ENCODE measurements at regions not wholly inside any gene's neighbourhood (a gene's known extent, or its start where the extent isn't known, plus 50 kb on each side); places are given as distances from the start of the nearest gene placed in this dataset.

DNA sequence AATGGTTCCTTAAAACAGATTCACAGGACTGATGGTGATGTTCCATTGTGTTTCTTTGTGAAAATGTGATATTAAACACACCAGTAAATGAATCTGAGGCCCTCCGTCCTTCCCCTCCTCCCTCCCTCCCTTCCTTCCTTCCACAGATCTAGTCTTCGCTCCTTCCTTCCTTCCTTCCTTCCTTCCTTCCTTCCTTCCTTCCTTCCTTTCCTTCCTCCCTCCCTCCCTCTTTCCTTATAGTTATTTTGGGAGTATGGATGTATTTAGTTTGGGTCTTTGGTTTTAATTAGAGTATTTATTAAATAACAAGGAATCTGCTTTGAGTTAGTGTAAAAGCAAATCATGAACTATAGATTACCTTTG, 410.8 kb downstream of the PCNX1 start:
- Mint-ChIP-seq H3K9me3 (no peaks in the 10 kb centered on the region), H3K4me1 (peaks cover 28% of the 10 kb centered on the region), H3K27me3 (no peaks in the 10 kb centered on the region), H3K36me3 (no peaks in the 10 kb centered on the region), H3K27ac (no peak overlapping the region), H3K4me3 (no peak overlapping the region)

DNA sequence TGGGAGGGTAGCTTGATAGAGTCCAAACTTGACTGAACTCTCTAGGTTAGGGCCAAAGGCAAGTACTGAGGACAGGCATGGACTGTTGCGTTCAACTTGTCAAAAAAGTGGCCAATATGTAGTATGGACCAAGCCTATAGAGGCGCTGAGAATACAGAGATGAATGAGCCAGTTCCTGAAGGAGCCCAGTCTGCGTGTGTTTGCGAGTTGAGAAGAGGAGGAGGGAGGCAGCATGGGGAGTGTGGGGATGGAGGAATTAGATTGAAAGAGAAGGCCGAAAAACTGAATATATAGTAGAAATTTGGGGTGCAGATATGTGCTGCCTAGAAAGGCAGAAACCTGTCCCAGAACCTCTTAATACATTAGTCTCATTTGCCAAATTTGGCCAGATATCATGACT, 412.4 kb downstream of the PCNX1 start:
- Mint-ChIP-seq H3K27ac (peak overlapping the region; percentile 95), H3K9me3 (no peaks in the 10 kb centered on the region), H3K36me3 (no peaks in the 10 kb centered on the region), H3K4me3 (peak overlapping the region; percentile 90), H3K4me1 (peaks cover 44% of the 10 kb centered on the region), H3K27me3 (no peaks in the 10 kb centered on the region)

DNA sequence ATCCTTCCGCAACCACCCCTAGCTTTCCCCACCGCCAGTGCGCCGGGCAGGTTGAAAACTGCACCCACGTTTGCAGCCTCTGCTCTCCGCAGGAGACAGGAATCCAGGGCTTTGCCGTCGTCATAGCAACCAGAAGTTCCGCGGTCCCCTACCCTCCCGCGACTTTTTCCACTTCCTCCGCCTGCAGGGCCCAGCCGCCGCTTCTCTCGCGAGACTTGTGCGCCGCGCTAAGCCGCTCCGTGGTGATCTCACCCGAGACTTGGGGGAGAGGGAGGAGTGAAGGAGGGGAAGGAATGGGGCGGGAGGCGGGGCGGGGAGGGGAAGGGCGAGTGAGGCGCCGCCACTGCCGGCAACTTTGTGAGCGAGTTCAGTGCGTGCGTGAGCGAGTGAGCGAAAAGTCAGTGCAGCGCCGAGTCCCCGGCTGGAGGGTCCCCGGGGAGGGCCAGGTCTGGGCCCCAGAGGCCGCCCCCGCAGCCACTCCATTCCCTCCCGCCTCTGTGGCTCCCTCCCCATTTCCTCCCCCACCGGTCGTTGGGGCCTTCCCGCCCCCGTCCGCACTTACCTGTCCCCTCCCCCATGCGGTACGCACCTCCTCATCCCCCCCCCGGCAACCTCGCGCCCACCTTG, 413.0 kb downstream of the PCNX1 start, which contains the start of gene SIPA1L1:
Gene SIPA1L1, plus strand, starts transcription at position 370 of the 627 bp plus-strand sequence.
- no peaks in the 10 kb centered on the region for H3K36me3 Mint-ChIP-seq
- peak within 1 kb of the TSS; percentile 95 for H3K27ac Mint-ChIP-seq
- H3K4me1 Mint-ChIP-seq = peaks cover 50% of the 10 kb centered on the region
- H3K9me3 Mint-ChIP-seq = no peaks in the 10 kb centered on the region
- H3K27me3 Mint-ChIP-seq = no peaks in the 10 kb centered on the region
- H3K4me3 Mint-ChIP-seq = peak within 1 kb of the TSS; percentile 90

DNA sequence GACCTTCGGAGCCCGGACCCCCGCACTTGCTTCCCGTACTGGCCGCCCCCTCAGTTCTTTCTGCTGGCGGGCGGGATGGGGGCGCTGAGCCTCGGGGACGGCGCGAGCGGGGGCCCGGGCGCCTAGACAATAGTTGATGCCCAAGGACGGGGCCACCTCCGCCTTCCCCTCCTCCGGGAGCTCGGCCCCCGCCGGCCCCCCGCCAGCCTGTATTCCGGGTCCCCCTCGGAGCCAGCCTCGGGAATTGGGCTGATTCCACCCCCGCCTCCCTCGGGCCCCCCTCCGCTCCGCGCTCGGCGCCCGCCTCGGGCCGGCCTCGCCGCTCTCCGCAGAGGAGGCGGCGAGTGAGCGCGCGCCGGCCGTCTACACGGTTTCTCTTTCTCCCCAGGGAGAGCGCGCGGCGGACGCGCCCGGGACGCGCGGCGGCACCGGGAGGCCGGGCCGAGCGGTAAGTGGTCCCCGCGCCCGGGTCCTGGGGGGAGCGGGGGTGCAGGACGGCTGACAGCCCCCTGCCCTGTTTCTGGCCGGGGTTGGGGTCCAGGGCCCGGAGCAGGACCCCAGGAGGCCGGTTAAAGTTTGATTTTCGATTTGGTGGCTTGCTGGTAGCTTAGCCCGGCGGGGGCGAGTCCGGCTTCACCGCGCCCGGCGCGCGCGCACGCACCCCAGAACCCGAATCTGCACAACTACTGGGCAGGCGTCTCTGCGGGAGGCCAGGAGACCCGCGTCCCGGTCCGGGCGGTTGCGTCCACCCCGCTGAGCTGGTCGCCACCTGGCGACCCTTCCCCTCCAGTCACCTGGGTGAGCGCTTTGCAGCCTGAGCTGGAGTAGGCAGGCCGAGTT, 413.7 kb downstream of the PCNX1 start:
- Mint-ChIP-seq H3K27ac (peak overlapping the region; percentile 91), H3K9me3 (no peaks in the 10 kb centered on the region), H3K36me3 (no peaks in the 10 kb centered on the region), H3K27me3 (no peaks in the 10 kb centered on the region), H3K4me1 (peaks cover 57% of the 10 kb centered on the region), H3K4me3 (peak overlapping the region; percentile 90)

DNA sequence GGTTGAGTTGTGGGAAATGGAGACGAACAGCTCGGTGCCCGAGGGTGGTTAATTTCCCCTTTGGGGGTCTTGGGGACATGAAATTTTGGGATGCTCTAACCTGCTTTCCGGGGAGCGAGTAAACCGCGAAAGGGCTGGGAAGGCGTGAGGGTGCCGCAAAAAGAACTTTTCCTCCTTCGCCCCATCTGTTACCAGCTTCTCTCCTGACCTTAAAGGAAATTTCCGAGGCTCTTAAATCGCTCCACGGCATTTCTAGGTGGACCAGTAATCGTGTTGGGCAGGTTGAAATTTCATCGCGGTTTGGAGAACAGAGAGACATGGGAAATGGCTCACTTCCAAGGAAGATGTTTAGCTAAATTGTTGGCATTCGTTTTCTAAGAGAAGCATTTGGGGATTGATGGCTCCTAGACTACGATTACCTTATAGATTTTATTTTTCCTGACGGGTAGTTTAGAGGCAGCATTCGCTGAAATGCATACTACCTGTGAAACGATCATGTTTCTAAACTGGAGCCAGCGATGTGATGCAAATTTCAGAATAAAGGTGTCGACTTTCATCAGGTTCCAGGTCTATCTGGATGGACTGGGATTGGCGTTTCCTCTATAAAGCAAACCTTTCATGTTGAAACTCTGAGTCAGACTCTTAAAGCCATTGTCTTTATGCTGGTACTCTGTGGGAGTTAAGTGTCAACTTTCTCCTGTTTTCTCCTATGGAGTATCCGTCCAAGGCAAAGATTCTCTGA, 414.5 kb downstream of the PCNX1 start:
- no peaks in the 10 kb centered on the region for H3K9me3 Mint-ChIP-seq
- H3K4me3 Mint-ChIP-seq = peak overlapping the region; percentile 90
- peak overlapping the region; percentile 91 for H3K27ac Mint-ChIP-seq
- peaks cover 61% of the 10 kb centered on the region for H3K4me1 Mint-ChIP-seq
- H3K36me3 Mint-ChIP-seq = no peaks in the 10 kb centered on the region
- no peaks in the 10 kb centered on the region for H3K27me3 Mint-ChIP-seq

DNA sequence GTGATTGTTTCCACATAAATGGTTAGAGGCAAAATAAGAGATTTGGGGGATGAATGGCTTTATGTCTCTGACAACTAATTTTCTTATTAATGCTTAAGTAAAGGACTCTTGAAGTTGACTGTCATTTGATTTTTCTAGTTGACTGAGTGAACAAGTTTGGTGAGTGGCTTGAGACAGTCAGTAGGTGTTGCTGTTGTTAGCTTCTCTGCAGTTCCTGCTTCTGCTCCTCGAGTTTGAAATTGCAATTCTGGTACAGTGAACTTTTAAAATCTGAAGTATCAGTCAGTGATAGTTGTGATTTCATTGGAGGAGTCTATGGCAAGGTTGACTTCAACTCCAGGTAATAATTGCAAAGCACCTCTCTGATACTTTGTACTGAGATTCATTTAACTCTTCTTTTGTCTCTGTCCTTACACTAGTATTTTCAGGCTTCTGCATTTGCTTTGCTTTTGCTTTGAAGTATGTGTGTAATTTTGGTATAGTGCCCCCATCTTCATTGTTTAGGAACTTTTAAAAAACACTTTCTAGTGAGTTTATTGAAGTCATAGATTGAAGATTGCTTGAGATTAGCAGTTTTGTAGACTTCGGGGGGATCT, 415.5 kb downstream of the PCNX1 start:
- Mint-ChIP-seq H3K9me3 (no peaks in the 10 kb centered on the region), H3K4me1 (peaks cover 65% of the 10 kb centered on the region), H3K36me3 (no peaks in the 10 kb centered on the region), H3K27me3 (no peaks in the 10 kb centered on the region), H3K4me3 (peak overlapping the region; percentile 90), H3K27ac (no peak overlapping the region)

DNA sequence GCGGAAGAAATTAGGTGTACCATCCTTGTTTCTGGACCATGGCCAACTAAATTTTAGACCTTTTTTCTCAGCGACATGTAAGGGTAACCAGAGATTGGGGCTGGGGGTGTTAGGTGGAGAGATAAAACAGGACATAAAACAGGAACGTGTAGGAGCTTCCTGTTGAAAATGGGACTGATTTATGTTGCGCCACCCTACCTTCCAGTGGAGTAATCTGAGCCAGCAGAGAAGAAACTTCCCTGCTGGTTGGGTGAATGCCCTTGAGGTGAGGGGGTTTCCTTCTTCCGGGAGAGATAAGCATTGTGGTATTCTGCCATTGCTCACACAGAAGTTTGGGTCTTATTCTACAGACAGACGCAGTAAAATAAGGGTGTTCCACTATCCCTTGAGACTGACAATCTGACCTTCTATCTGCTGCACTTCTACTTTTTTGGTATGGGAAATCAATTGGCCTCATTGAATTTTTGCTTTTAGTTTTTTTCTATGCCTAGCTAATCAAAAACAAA, 417.6 kb downstream of the PCNX1 start:
- Mint-ChIP-seq H3K4me3 (peak overlapping the region; percentile 47), H3K9me3 (no peaks in the 10 kb centered on the region), H3K36me3 (peaks cover 4% of the 10 kb centered on the region), H3K27ac (peak overlapping the region; percentile 48), H3K27me3 (no peaks in the 10 kb centered on the region), H3K4me1 (peaks cover 76% of the 10 kb centered on the region)

DNA sequence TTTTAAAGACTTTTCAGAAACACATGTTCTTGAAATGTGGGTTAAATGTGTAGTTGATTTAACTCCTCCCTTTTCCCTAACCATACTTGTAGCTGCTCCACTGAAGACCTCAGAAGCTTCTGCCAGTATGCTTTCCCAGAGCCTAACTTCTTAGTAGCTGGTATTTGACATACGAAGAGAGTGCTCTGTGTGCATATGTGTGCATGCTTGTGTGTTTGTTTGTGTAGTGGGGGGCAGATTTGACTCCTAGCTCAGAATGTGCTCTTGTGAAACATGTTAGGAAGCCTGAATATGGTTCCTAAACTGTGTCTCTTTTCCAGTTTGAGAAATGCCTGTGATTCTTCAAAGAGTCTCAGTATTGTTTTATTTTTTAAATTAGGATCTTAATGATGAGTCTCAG, 420.4 kb downstream of the PCNX1 start:
- Mint-ChIP-seq H3K9me3 (no peaks in the 10 kb centered on the region), H3K36me3 (peaks cover 7% of the 10 kb centered on the region), H3K4me3 (no peak overlapping the region), H3K27ac (no peak overlapping the region), H3K4me1 (peaks cover 82% of the 10 kb centered on the region), H3K27me3 (no peaks in the 10 kb centered on the region)

DNA sequence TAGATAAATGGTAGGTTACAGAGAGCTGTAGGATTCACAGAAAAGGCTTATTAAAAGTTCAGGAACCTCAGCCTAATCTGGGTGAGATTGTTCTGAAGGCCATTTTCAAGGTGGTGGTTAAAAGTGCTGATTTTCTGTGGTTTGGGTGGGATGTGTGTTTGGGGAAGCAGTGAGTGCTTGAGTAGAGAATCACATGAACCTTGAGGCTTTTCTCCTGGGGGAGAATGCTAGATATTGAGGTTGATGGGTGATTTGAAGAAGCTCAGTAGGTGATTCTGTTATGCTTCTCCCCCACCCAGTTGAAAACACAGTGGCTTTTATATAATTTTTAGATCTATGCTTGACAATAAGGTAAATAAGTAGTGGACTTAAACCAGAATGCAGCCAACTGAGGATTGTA, 420.9 kb downstream of the PCNX1 start:
- no peak overlapping the region for H3K4me3 Mint-ChIP-seq
- no peaks in the 10 kb centered on the region for H3K27me3 Mint-ChIP-seq
- H3K4me1 Mint-ChIP-seq = peaks cover 80% of the 10 kb centered on the region
- H3K27ac Mint-ChIP-seq = no peak overlapping the region
- H3K36me3 Mint-ChIP-seq = peaks cover 7% of the 10 kb centered on the region
- no peaks in the 10 kb centered on the region for H3K9me3 Mint-ChIP-seq

DNA sequence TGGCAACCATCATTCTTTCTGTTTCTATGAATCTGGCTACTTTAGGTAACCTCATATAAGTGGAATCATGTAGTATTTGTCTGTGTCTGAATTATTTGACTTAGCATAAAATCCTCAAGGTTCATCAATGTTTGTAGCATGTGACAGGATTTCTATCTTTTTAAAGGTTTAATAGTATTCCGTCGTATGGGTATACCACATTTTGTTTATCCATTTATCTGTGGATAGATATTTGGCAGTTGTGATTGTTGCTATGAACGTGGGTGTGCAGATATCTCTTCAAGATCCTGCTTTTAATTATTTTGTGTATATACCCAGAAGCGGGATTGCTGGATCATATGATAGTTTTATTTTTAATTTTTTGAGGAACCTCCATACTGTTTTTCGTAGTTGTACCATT, 421.7 kb downstream of the PCNX1 start:
- no peak overlapping the region for H3K4me3 Mint-ChIP-seq

DNA sequence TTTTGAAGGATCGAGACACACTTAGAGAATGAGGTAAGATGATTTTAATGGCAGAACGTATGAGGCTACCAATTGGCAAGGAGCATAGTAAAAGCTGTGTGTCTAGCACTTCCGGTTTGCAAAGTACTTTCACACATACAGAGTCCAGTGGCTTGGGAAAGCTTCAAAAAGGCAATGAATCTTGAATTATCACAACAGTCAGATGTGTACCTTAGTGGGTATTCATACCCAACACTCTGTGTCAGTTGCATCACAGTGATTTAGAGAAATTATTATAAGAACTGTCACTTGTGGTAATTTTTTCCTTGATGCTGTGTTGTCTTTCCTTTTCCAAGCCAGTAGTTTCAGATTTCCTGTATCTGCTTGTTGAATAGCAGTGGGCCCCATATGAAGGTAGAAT, 424.1 kb downstream of the PCNX1 start:
- Mint-ChIP-seq H3K4me1 (peaks cover 69% of the 10 kb centered on the region), H3K27ac (no peak overlapping the region), H3K4me3 (no peak overlapping the region)

More for the DNA sequence above, 421.7 kb downstream of the PCNX1 start:
- Mint-ChIP-seq H3K36me3 (peaks cover 10% of the 10 kb centered on the region), H3K9me3 (no peaks in the 10 kb centered on the region), H3K27me3 (no peaks in the 10 kb centered on the region), H3K27ac (no peak overlapping the region), H3K4me1 (peaks cover 80% of the 10 kb centered on the region)

DNA sequence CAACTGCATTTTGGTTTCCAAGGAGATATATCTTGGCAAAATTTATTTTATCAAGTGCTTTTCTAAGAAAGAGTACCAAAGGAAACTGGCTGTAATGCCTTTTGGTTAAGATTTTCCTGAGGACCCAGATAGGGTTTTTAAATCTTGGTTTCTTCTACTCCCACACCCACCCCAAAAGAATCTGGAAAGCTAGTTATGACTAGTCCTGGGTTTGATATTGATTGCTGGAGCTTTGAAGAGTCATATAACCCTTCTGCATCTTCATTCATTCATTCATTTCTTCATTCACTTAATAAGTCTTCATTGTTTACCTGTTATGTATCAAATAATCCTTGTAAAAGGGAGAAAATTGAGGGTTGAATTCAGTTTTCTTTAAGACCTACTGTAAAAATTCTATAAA, 425.2 kb downstream of the PCNX1 start:
- Mint-ChIP-seq H3K4me3 (no peak overlapping the region), H3K4me1 (peaks cover 69% of the 10 kb centered on the region)

More for the DNA sequence above, 424.1 kb downstream of the PCNX1 start:
- Mint-ChIP-seq H3K9me3 (no peaks in the 10 kb centered on the region), H3K36me3 (peaks cover 13% of the 10 kb centered on the region), H3K27me3 (no peaks in the 10 kb centered on the region)

DNA sequence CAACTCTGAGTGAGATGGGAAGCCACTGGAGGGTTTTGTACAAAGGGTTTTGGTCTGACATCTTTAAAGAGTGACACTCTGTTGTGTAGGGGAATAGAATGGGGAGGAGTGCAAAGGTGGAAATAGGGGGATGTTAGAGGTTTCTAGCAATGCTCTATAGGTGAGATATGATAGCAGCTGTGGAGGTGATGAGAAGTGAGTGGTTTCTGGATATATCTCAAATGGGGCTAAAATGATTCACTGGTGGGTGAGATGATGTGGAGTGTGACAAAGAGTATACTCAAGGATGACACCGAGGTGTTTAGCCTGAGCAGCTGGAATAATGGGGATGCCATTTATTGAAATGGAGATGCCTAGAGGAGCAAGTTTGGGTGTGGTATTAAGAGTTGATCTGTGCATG, 426.4 kb downstream of the PCNX1 start:
- Mint-ChIP-seq H3K27ac (peak overlapping the region; percentile 56), H3K4me3 (no peak overlapping the region), H3K36me3 (peaks cover 23% of the 10 kb centered on the region), H3K27me3 (no peaks in the 10 kb centered on the region), H3K9me3 (no peaks in the 10 kb centered on the region), H3K4me1 (peaks cover 63% of the 10 kb centered on the region)

More for the DNA sequence above, 425.2 kb downstream of the PCNX1 start:
- H3K9me3 Mint-ChIP-seq = no peaks in the 10 kb centered on the region
- no peak overlapping the region for H3K27ac Mint-ChIP-seq
- no peaks in the 10 kb centered on the region for H3K27me3 Mint-ChIP-seq
- peaks cover 20% of the 10 kb centered on the region for H3K36me3 Mint-ChIP-seq

DNA sequence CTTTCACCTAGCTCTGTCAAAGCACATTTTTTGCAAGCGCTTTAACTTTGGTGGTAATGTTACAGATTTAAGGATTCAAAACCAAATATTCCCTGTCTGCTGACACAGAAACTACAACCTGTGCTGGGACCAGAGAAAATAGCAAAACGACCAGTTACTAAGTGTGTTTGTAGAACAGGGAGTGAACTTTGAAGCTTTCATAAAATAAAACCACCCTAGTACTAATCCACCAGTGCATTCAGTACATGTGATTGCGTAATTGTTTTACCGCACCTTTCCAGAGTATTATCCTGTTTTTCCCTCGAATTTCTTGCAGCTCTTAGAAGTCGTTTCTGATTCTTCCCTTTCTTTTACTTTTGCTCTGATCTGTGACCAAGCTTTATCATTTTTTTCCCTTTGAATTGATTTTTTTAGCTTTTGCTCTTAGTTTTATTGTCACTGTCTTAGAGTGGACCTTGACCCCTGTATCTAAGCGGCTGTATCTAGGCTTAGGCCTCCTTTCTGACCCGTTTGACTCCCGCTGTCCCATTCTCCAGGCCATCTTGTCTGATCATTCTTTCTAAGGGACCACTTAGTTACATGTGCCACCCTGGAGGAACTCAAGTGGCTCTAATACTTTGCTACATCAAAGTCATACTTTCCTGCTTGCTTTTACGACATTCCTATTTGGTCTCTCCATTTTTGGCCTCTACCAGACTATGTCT, 429.4 kb downstream of the PCNX1 start:
- H3K27ac Mint-ChIP-seq = no peak overlapping the region
- no peak overlapping the region for H3K4me3 Mint-ChIP-seq
- H3K27me3 Mint-ChIP-seq = no peaks in the 10 kb centered on the region
- H3K4me1 Mint-ChIP-seq = peaks cover 50% of the 10 kb centered on the region
- H3K36me3 Mint-ChIP-seq = peaks cover 18% of the 10 kb centered on the region
- no peaks in the 10 kb centered on the region for H3K9me3 Mint-ChIP-seq

DNA sequence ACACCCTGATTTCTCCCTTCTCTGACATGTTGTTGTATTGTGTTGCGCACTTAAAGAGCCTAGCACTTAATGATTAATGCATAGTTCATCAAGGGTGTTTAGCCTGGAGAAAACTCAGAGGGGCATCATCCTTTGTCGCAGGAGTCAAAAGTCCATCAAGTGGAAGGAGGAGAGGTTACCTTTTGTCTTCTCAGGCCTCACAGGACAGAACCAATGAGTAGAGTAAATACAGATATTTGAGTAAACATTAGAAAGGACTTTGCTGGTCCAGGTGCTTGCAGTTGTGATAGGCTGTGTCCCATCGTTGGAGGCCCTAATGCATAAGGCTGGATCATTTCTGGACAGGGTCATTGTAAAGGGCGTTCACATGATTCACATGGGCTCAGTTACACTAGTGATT, 430.9 kb downstream of the PCNX1 start:
- Mint-ChIP-seq H3K27ac (no peak overlapping the region), H3K9me3 (no peaks in the 10 kb centered on the region), H3K4me1 (peaks cover 40% of the 10 kb centered on the region), H3K27me3 (no peaks in the 10 kb centered on the region), H3K36me3 (peaks cover 18% of the 10 kb centered on the region), H3K4me3 (no peak overlapping the region)

Measured in activated naive CD4-positive, alpha-beta T cell treated with anti-CD3 and anti-CD28 coated beads, Interleukin-2, amount 50 U/mL, for 24 hours (primary cell).